OCI-LY7 (cell line): ENCODE measurements at regions not wholly inside any gene's neighbourhood (a gene's known extent, or its start where the extent isn't known, plus 50 kb on each side); places are given as distances from the start of the nearest gene placed in this dataset.

Experiments
- BruUV-seq: library from RNA; stranded (reverse); fragments of 400-500 nt; replicated peaks from 2 replicates; lab custom pipeline; 2021; lab: Mats Ljungman, UMichigan
- CTCF ChIA-PET: fragments of 300-600 bp; sonication (Branson Sonifier 250); formaldehyde crosslinking; loops from one replicate; lab custom pipeline; 2022; ENCODE audit warnings: antibody characterized with exemption; ENCODE audit not compliant: unreplicated experiment; lab: Charles Lee
- POLR2A ChIA-PET: fragments of 300-600 bp; sonication (Branson Sonifier 250); formaldehyde crosslinking; loops from one replicate; lab custom pipeline; 2022; ENCODE audit warnings: antibody characterized with exemption; lab: Charles Lee
- DNase-seq: peaks from one replicate; pipeline ENCODE4 v3.0.0-alpha.2; 2015; ENCODE audit warnings: low spot score
- H2AFZ ChIP-seq: fragments of 200-600 bp; sonication (generic), shearing (Covaris generic); 2 replicates; pipeline ENCODE4 v1.6.1; 2014; ENCODE audit warnings: mild to moderate bottlenecking, antibody characterized with exemption, low read length, moderate library complexity
- H3K27ac ChIP-seq: fragments of 200-600 bp; sonication (generic); 2 replicates; pipeline ENCODE4 v1.5.1; 2014; ENCODE audit warnings: mixed run types, low read depth, mild to moderate bottlenecking, moderate library complexity, low read length, inconsistent platforms; ENCODE audit not compliant: poor library complexity, severe bottlenecking
- H3K36me3 ChIP-seq: fragments of 200-600 bp; sonication (generic); 2 replicates; pipeline ENCODE4 v1.6.1; 2014; ENCODE audit warnings: mild to moderate bottlenecking, antibody characterized with exemption, low read length, moderate library complexity, mixed read lengths; ENCODE audit not compliant: insufficient read depth
- H3K4me1 ChIP-seq: fragments of 200-600 bp; sonication (generic); 2 replicates; pipeline ENCODE4 v1.5.1; 2014; ENCODE audit warnings: mild to moderate bottlenecking, low read length; ENCODE audit not compliant: insufficient read depth, poor library complexity, severe bottlenecking
- H3K4me2 ChIP-seq: fragments of 200-600 bp; sonication (generic); 2 replicates; pipeline ENCODE4 v1.6.1; 2014; ENCODE audit warnings: mild to moderate bottlenecking, low read length
- H3K4me3 ChIP-seq: fragments of 200-600 bp; sonication (generic); 2 replicates; pipeline ENCODE4 v1.5.1; 2014; ENCODE audit warnings: mild to moderate bottlenecking, low read depth, low read length; ENCODE audit not compliant: poor library complexity, severe bottlenecking
- H3K79me2 ChIP-seq: fragments of 200-600 bp; sonication (generic); 2 replicates; pipeline ENCODE4 v1.6.1; 2016; ENCODE audit warnings: low read depth, mild to moderate bottlenecking, low read length, moderate library complexity, mixed read lengths; ENCODE audit not compliant: insufficient read depth
- H3K9me2 ChIP-seq: fragments of 200-600 bp; sonication (generic); 2 replicates; pipeline ENCODE4 v1.6.1; 2016; ENCODE audit warnings: mild to moderate bottlenecking, low read length, mixed read lengths; ENCODE audit not compliant: insufficient read depth
- H3K9me3 ChIP-seq: fragments of 200-600 bp; sonication (generic); 2 replicates; pipeline ENCODE4 v1.6.1; 2014; ENCODE audit warnings: mild to moderate bottlenecking, mixed run types, low read length, mixed read lengths
- H4K20me1 ChIP-seq: fragments of 200-600 bp; sonication (generic); 2 replicates; pipeline ENCODE4 v1.6.1; 2014; ENCODE audit warnings: mild to moderate bottlenecking, antibody characterized with exemption, low read length, moderate library complexity, mixed read lengths; ENCODE audit not compliant: insufficient read depth
- CTCF ChIP-seq: fragments of 200-600 bp; sonication (generic); conservative IDR thresholded peaks from 2 replicates; pipeline ENCODE4 v1.5.1; 2014; ENCODE audit warnings: mild to moderate bottlenecking, antibody characterized with exemption, low read length, moderate library complexity, mixed read lengths
- EZH2phosphoT487 ChIP-seq: fragments of 200-600 bp; sonication (generic); IDR thresholded peaks from 2 replicates; pipeline ENCODE4 v1.6.1; 2018; ENCODE audit warnings: low read depth, borderline replicate concordance, mild to moderate bottlenecking, mixed run types, antibody characterized with exemption, low read length, moderate library complexity, mixed read lengths
- intact Hi-C: fragments of 100-400 bp; cut with micrococcal nuclease; formaldehyde crosslinking; loops from one replicate; pipeline ENCODE4 v1.10.0; 2022; ENCODE audit not compliant: unreplicated experiment

GRCh38 chr7:24212073-24212472, 71.9 kb upstream of the NPY start:
- Histone ChIP-seq H3K27ac (no peak overlapping the region), H3K9me3 (no peaks in the 10 kb centered on the region), H3K4me2 (no peak overlapping the region), H3K9me2 (no peaks in the 10 kb centered on the region; the same call in 1 of the 2 replicates), H3K4me3 (no peak overlapping the region), H3K4me1 (no peaks in the 10 kb centered on the region), H2AFZ (no peak overlapping the region), H3K36me3 (no peaks in the 10 kb centered on the region), H3K79me2 (no peaks in the 10 kb centered on the region), H4K20me1 (no peaks in the 10 kb centered on the region)
- intact Hi-C loops: no loop called here
- ChIA-PET POLR2A (no interaction called here), CTCF (no interaction called here)
- no peak for TF ChIP-seq CTCF
- no peak for TF ChIP-seq EZH2phosphoT487
- no TSS peak for BruUV-seq
- no peak for DNase-seq

GRCh38 chr7:24213311-24213710, 70.7 kb upstream of the NPY start:
- CTCF ChIA-PET: no interaction called here
- DNase-seq: no peak
- Histone ChIP-seq H3K4me1 (no peaks in the 10 kb centered on the region), H3K27ac (no peak overlapping the region), H3K9me3 (no peaks in the 10 kb centered on the region), H3K4me3 (no peak overlapping the region), H3K36me3 (no peaks in the 10 kb centered on the region), H3K79me2 (no peaks in the 10 kb centered on the region), H2AFZ (no peak overlapping the region), H3K4me2 (no peak overlapping the region), H4K20me1 (no peaks in the 10 kb centered on the region), H3K9me2 (no peaks in the 10 kb centered on the region)
- BruUV-seq: no TSS peak
- no peak for TF ChIP-seq EZH2phosphoT487
- TF ChIP-seq CTCF: no peak
- POLR2A ChIA-PET: interaction anchor here (0.6 kb wide), 1 partner anchor 54 kb away, joined by 4 read pairs; no protein-coding TSS in a partner anchor
- intact Hi-C loops: no loop called here

GRCh38 chr7:24214670-24215069, 69.3 kb upstream of the NPY start:
- no peaks in the 10 kb centered on the region for H3K9me2 ChIP-seq
- H4K20me1 ChIP-seq: no peaks in the 10 kb centered on the region
- no peak overlapping the region for H2AFZ ChIP-seq
- ChIA-PET CTCF (no interaction called here), POLR2A (no interaction called here)
- intact Hi-C loops: no loop called here
- no TSS peak for BruUV-seq
- H3K4me2 ChIP-seq: no peak overlapping the region
- H3K27ac ChIP-seq: no peak overlapping the region
- H3K9me3 ChIP-seq: no peaks in the 10 kb centered on the region
- no peaks in the 10 kb centered on the region for H3K79me2 ChIP-seq
- no peaks in the 10 kb centered on the region for H3K4me1 ChIP-seq
- no peak overlapping the region for H3K4me3 ChIP-seq
- no peaks in the 10 kb centered on the region for H3K36me3 ChIP-seq
- TF ChIP-seq CTCF (no peak), EZH2phosphoT487 (no peak)
- DNase-seq: no peak
